B cell (primary cell): ENCODE measurements at regions not wholly inside any gene's neighbourhood (a gene's known extent, or its start where the extent isn't known, plus 50 kb on each side); places are given as distances from the start of the nearest gene placed in this dataset.

ENCODE experiments used
- ATAC-seq: fragments of 200-7000 bp; cut with Tn5 transposase; one replicate; pipeline ENCODE4 v1.10.0; 2021; ENCODE audit warnings: low read depth, mild to moderate bottlenecking, moderate number of reproducible peaks, moderate library complexity
- CTCF ChIA-PET: fragments of 350-600 bp; sonication (Branson Sonifier 250); formaldehyde crosslinking; loops from one replicate; lab custom pipeline; 2021; ENCODE audit warnings: antibody characterized with exemption, inconsistent platforms; lab: Charles Lee
- POLR2A ChIA-PET: fragments of 350-600 bp; sonication (Branson Sonifier 250); formaldehyde crosslinking; loops from one replicate; lab custom pipeline; 2021; ENCODE audit warnings: antibody characterized with exemption; lab: Charles Lee
- DNase-seq: peaks from one replicate; pipeline ENCODE4 v3.0.0; 2013
- H2AFZ ChIP-seq: 2 replicates; pipeline ENCODE4 v1.6.1; 2012; ENCODE audit warnings: mild to moderate bottlenecking, low read depth, low read length; ENCODE audit not compliant: insufficient read depth, poor library complexity, severe bottlenecking
- H3K27ac ChIP-seq, 2 donors: 1 replicate in 1 of 2; 2 replicates in 1 of 2; pipeline ENCODE4 v1.5.1; 2012 to 2013; ENCODE audit warnings: low read length in 2 of 2, mild to moderate bottlenecking in 2 of 2, moderate library complexity in 1 of 2
- H3K27me3 ChIP-seq, 4 experiments: fragments of 200-600 bp in 1 of 4; sonication (generic) in 1 of 4; replicated peaks in 1 of 4; 1 replicate in 2 of 4; 2 replicates in 2 of 4; pipeline versions ENCODE4 v1.6.1 to v1.7.0; 2013 to 2016; ENCODE audit warnings: low read length in 3 of 4, mild to moderate bottlenecking in 2 of 4, mixed read lengths in 1 of 4, moderate library complexity in 1 of 4; ENCODE audit not compliant: insufficient read depth in 4 of 4, control insufficient read depth in 3 of 4; ENCODE audit errors: control extremely low read depth in 1 of 4
- H3K36me3 ChIP-seq, 2 experiments: replicated peaks in 1 of 2; 1 replicate in 1 of 2; 2 replicates in 1 of 2; pipeline versions ENCODE4 v1.6.1 to v1.7.1; 2013; ENCODE audit warnings: low read length in 1 of 2; ENCODE audit not compliant: insufficient read depth in 2 of 2, control insufficient read depth in 1 of 2; ENCODE audit errors: control extremely low read depth in 1 of 2, extremely low read depth in 1 of 2
- H3K4me1 ChIP-seq, 2 donors: fragments of 200-600 bp in 1 of 2; sonication (generic) in 1 of 2; 1 replicate in 1 of 2; 2 replicates in 1 of 2; pipeline versions ENCODE4 v1.5.1 to v1.6.1; 2013 to 2017; ENCODE audit warnings: low read length in 2 of 2; ENCODE audit not compliant: control insufficient read depth in 2 of 2, insufficient read depth in 2 of 2
- H3K4me2 ChIP-seq: replicated peaks from 2 replicates; pipeline ENCODE3; 2012; ENCODE audit warnings: mild to moderate bottlenecking, low read depth, low read length; ENCODE audit not compliant: poor library complexity, severe bottlenecking
- H3K4me3 ChIP-seq, 5 experiments: fragments of 200-600 bp in 1 of 5; sonication (generic) in 1 of 5; 1 replicate in 3 of 5; 2 replicates in 2 of 5; pipeline versions ENCODE4 v1.5.1 to v1.7.0; 2011 to 2016; ENCODE audit warnings: low read length in 4 of 5, mild to moderate bottlenecking in 4 of 5, low read depth in 2 of 5, control low read depth in 1 of 5, moderate library complexity in 1 of 5; ENCODE audit not compliant: insufficient read depth in 1 of 5; ENCODE audit errors: control extremely low read depth in 1 of 5, extremely low read depth in 1 of 5
- H3K79me2 ChIP-seq: fragments of 200-600 bp; sonication (generic); one replicate; pipeline ENCODE4 v1.6.0; 2016; ENCODE audit warnings: low read length; ENCODE audit not compliant: control insufficient read depth, insufficient read depth
- H3K9ac ChIP-seq: fragments of 200-600 bp; sonication (generic); 2 replicates; pipeline ENCODE4 v1.6.1; 2017; ENCODE audit warnings: mild to moderate bottlenecking, low read length, moderate library complexity
- H3K9me3 ChIP-seq, 3 donors: one replicate each; pipeline versions ENCODE4 v1.6.1 to v1.7.1; 2013; ENCODE audit warnings: low read length in 2 of 3; ENCODE audit not compliant: control insufficient read depth in 2 of 3, insufficient read depth in 1 of 3; ENCODE audit errors: control extremely low read depth in 1 of 3
- H4K20me1 ChIP-seq: 2 replicates; pipeline ENCODE4 v1.6.0; 2012; ENCODE audit warnings: mild to moderate bottlenecking, low read length; ENCODE audit not compliant: insufficient read depth, control insufficient read depth, poor library complexity, severe bottlenecking
- H3K27ac Mint-ChIP-seq: one replicate; pipeline ENCODE4 v1.8.0; 2021; ENCODE audit warnings: mixed read lengths
- H3K27me3 Mint-ChIP-seq: one replicate; pipeline ENCODE4 v1.8.0; 2021; ENCODE audit warnings: mixed read lengths
- H3K4me1 Mint-ChIP-seq: one replicate; pipeline ENCODE4 v1.8.0; 2021; ENCODE audit warnings: mixed read lengths
- H3K4me3 Mint-ChIP-seq: one replicate; pipeline ENCODE4 v1.8.0; 2021; ENCODE audit warnings: mixed read lengths
- H3K9me3 Mint-ChIP-seq: one replicate; pipeline ENCODE4 v1.8.0; 2022; ENCODE audit warnings: mixed read lengths; ENCODE audit not compliant: insufficient read depth
- EZH2 ChIP-seq: IDR thresholded peaks from 2 replicates; pipeline ENCODE4 v1.6.1; 2012; ENCODE audit warnings: borderline replicate concordance, low read depth, mild to moderate bottlenecking, moderate library complexity, low read length; ENCODE audit not compliant: insufficient read depth, poor library complexity, severe bottlenecking
- WGBS: methylation state at CpG from one replicate; pipeline ENCODE4 v1.1.5; 2013; ENCODE audit warnings: missing lambda C conversion rate; ENCODE audit not compliant: insufficient coverage; 5-methylcytosine and 5-hydroxymethylcytosine counted together
- intact Hi-C: fragments of 100-400 bp; cut with micrococcal nuclease; formaldehyde crosslinking; loops from one replicate; pipeline ENCODE4 v1.10.0; 2022
- TF ChIP-seq, protein P1 (sequence below): fragments of 200-600 bp; IDR thresholded peaks from one replicate; pipeline ENCODE4 v1.8.0; 2022; ENCODE audit warnings: antibody characterized with exemption, mild to moderate bottlenecking

GRCh38 chr16:79528338-79528737 lies 72.2 kb downstream of the MAF start:
- H3K27me3 Mint-ChIP-seq = peaks cover 16% of the 10 kb centered on the region
- Histone ChIP-seq H3K4me1 (no peaks in the 10 kb centered on the region), H3K79me2 (no peaks in the 10 kb centered on the region), H2AFZ (no peak overlapping the region), H3K27ac (no peak overlapping the region), H3K9me3 (no peaks in the 10 kb centered on the region), H3K36me3 (no peaks in the 10 kb centered on the region), H3K4me2 (no peak overlapping the region), H3K27me3 (no peaks in the 10 kb centered on the region), H4K20me1 (no peaks in the 10 kb centered on the region), H3K9ac (no peak overlapping the region), H3K4me3 (no peak overlapping the region)
- no peaks in the 10 kb centered on the region for H3K4me1 Mint-ChIP-seq
- intact Hi-C loops = no loop called here
- DNase-seq = no peak
- ATAC-seq = no peak
- H3K27ac Mint-ChIP-seq = no peak overlapping the region
- TF ChIP-seq, protein P1, sequence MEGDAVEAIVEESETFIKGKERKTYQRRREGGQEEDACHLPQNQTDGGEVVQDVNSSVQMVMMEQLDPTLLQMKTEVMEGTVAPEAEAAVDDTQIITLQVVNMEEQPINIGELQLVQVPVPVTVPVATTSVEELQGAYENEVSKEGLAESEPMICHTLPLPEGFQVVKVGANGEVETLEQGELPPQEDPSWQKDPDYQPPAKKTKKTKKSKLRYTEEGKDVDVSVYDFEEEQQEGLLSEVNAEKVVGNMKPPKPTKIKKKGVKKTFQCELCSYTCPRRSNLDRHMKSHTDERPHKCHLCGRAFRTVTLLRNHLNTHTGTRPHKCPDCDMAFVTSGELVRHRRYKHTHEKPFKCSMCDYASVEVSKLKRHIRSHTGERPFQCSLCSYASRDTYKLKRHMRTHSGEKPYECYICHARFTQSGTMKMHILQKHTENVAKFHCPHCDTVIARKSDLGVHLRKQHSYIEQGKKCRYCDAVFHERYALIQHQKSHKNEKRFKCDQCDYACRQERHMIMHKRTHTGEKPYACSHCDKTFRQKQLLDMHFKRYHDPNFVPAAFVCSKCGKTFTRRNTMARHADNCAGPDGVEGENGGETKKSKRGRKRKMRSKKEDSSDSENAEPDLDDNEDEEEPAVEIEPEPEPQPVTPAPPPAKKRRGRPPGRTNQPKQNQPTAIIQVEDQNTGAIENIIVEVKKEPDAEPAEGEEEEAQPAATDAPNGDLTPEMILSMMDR = no peak
- TF ChIP-seq EZH2 = no peak
- no CpG with 5 or more reads among the region's 2 CpGs for WGBS
- ChIA-PET POLR2A (no interaction called here), CTCF (interaction anchor here (0.7 to 0.9 kb wide), 2 partner anchors 74 to 717 kb away, joined by 3 to 4 read pairs; no protein-coding TSS in a partner anchor)
- no peaks in the 10 kb centered on the region for H3K9me3 Mint-ChIP-seq
- H3K4me3 Mint-ChIP-seq = no peak overlapping the region

GRCh38 chr16:79523971-79524370 lies 76.6 kb downstream of the MAF start:
- Histone ChIP-seq H3K79me2 (no peaks in the 10 kb centered on the region), H3K4me2 (no peak overlapping the region), H3K36me3 (no peaks in the 10 kb centered on the region), H3K9me3 (peaks cover 0 to 5% (median 0%) of the 10 kb centered on the region in 3 donors), H3K4me1 (no peaks in the 10 kb centered on the region), H2AFZ (no peak overlapping the region), H3K27me3 (peaks cover 0 to 5% (median 0%) of the 10 kb centered on the region in 4 experiments), H3K27ac (no peak overlapping the region), H3K4me3 (no peak overlapping the region), H4K20me1 (no peaks in the 10 kb centered on the region), H3K9ac (no peak overlapping the region)
- Mint-ChIP-seq H3K4me1 (no peaks in the 10 kb centered on the region), H3K4me3 (no peak overlapping the region), H3K9me3 (no peaks in the 10 kb centered on the region), H3K27me3 (peaks cover 41% of the 10 kb centered on the region), H3K27ac (no peak overlapping the region)
- CTCF ChIA-PET = no interaction called here
- ATAC-seq (no peak), DNase-seq (no peak)
- intact Hi-C loops = no loop called here
- POLR2A ChIA-PET = no interaction called here
- WGBS = 95% methylated on average over 4 of the region's 9 CpGs
- TF ChIP-seq, protein P1 = no peak
- TF ChIP-seq EZH2 = no peak
